HepG2 (cell line): ENCODE measurements at regions not wholly inside any gene's neighbourhood (a gene's known extent, or its start where the extent isn't known, plus 50 kb on each side); places are given as distances from the start of the nearest gene placed in this dataset.

Source experiments
- CREM ChIP-seq, 2 experiments: sonication (generic) in 1 of 2; formaldehyde crosslinking in 1 of 2; IDR thresholded peaks; 2 replicates each; pipeline versions ENCODE4 v1.4.0 to v1.6.1; 2016 to 2020; ENCODE audit warnings: antibody characterized with exemption in 1 of 2, mild to moderate bottlenecking in 1 of 2, missing genetic modification reagents in 1 of 2
- EHMT2 ChIP-seq: fragments of 200-600 bp; sonication (generic); IDR thresholded peaks from 2 replicates; pipeline ENCODE4 v1.7.0; 2017; ENCODE audit warnings: antibody characterized with exemption, low read depth, low read length, borderline replicate concordance
- ESRRA ChIP-seq: sonication (generic); formaldehyde crosslinking; IDR thresholded peaks from 2 replicates; pipeline ENCODE4 v1.5.1; 2020; ENCODE audit warnings: mild to moderate bottlenecking, low read depth, missing genetic modification reagents
- HOMEZ ChIP-seq: IDR thresholded peaks from 2 replicates; pipeline ENCODE4 v1.6.1; 2016; ENCODE audit warnings: low read depth
- ISX ChIP-seq: sonication (generic); formaldehyde crosslinking; conservative IDR thresholded peaks from 2 replicates; pipeline ENCODE4 v1.5.0; 2020; ENCODE audit warnings: missing genetic modification reagents
- KDM2A ChIP-seq: sonication (generic); formaldehyde crosslinking; IDR thresholded peaks from 2 replicates; pipeline ENCODE4 v1.4.0; 2020; ENCODE audit warnings: low read depth, missing genetic modification reagents, borderline replicate concordance
- RFX3 ChIP-seq: IDR thresholded peaks from 2 replicates; pipeline ENCODE4 v1.6.1; 2016; ENCODE audit warnings: missing biosample characterization, missing genetic modification reagents
- SAP130 ChIP-seq: IDR thresholded peaks from 2 replicates; pipeline ENCODE4 v1.6.1; 2016; ENCODE audit warnings: low read depth
- SSRP1 ChIP-seq: IDR thresholded peaks from 2 replicates; pipeline ENCODE4 v1.6.1; 2016; ENCODE audit warnings: control low read depth
- SUZ12 ChIP-seq: fragments of 150-350 bp; IDR thresholded peaks from 2 replicates; pipeline ENCODE4 v1.6.1; 2014; ENCODE audit warnings: low read depth, low read length
- TBX2 ChIP-seq: sonication (generic); formaldehyde crosslinking; IDR thresholded peaks from 2 replicates; pipeline ENCODE4 v1.5.0; 2020; ENCODE audit warnings: missing genetic modification reagents, mild to moderate bottlenecking, borderline replicate concordance
- THAP11 ChIP-seq: IDR thresholded peaks from 2 replicates; pipeline ENCODE4 v1.6.1; 2016; ENCODE audit warnings: missing biosample characterization, missing genetic modification reagents
- ZBTB42 ChIP-seq: sonication (generic); formaldehyde crosslinking; IDR thresholded peaks from 2 replicates; pipeline ENCODE4 v1.5.0; 2020; ENCODE audit warnings: mild to moderate bottlenecking, missing genetic modification reagents
- ZNF232 ChIP-seq: sonication (generic); formaldehyde crosslinking; IDR thresholded peaks from 2 replicates; pipeline ENCODE4 v1.4.0; 2020; ENCODE audit warnings: missing genetic modification reagents, borderline replicate concordance
- ZNF317 ChIP-seq: sonication (generic); formaldehyde crosslinking; IDR thresholded peaks from 2 replicates; pipeline ENCODE4 v1.5.0; 2020; ENCODE audit warnings: mild to moderate bottlenecking, missing genetic modification reagents
- ZNF567 ChIP-seq: sonication (generic); formaldehyde crosslinking; IDR thresholded peaks from 2 replicates; pipeline ENCODE4 v1.8.1; 2023; ENCODE audit warnings: mild to moderate bottlenecking, missing genetic modification reagents, borderline replicate concordance
- ZNF614 ChIP-seq: IDR thresholded peaks from 2 replicates; pipeline ENCODE4 v1.6.1; 2018; ENCODE audit warnings: missing biosample characterization, missing genetic modification reagents, inconsistent platforms, borderline replicate concordance
- TF ChIP-seq, protein P1 (sequence below): sonication (generic); formaldehyde crosslinking; IDR thresholded peaks from 2 replicates; pipeline ENCODE4 v1.8.1; 2023; ENCODE audit warnings: mild to moderate bottlenecking, moderate library complexity, missing genetic modification reagents
- TF ChIP-seq, protein P2 (sequence below): sonication (generic); formaldehyde crosslinking; conservative IDR thresholded peaks from 2 replicates; pipeline ENCODE4 v1.8.0; 2022; ENCODE audit warnings: low read depth, missing genetic modification reagents
- TF ChIP-seq, protein P3 (sequence below): IDR thresholded peaks from 2 replicates; pipeline ENCODE4 v1.4.0; 2020; ENCODE audit warnings: mild to moderate bottlenecking, missing genetic modification reagents
- TF ChIP-seq, protein P4 (sequence below): sonication (generic); formaldehyde crosslinking; IDR thresholded peaks from 2 replicates; pipeline ENCODE4 v1.4.0; 2020; ENCODE audit warnings: missing genetic modification reagents; ENCODE audit errors: not compliant biosample characterization

DNA sequence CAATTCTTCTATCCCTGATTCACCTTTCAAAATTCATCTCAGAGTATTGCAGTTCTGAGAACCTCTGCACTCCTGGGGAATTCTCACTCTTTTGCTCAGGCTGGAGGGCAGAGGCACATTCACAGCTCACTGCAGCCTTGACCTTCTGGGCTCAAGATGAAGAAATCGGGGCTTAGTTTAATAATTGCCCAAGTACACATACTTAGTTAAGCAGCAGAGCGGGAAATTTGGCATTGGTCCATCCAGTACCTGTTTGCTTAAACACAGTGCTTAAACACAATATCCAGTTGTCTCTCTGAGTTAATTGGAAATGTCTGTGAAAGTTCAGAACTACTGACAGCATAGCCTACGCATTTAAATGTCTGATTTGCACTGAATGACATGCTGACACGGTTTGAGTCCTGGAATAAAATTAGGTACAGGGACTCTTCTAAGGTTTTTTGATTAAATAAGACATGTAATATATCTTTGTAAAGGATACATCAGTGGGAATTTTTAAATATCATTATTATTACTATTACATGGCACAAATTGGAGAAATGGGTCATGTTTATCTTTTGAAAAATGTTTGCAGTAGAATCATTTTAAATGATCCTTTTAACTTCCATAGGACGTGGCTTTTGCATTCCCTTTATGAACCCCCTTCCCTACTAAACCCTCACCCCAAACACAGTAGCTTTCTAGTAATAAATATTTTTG is 337.4 kb downstream of the SRGAP2C start (continued):
- TF ChIP-seq, protein P1, sequence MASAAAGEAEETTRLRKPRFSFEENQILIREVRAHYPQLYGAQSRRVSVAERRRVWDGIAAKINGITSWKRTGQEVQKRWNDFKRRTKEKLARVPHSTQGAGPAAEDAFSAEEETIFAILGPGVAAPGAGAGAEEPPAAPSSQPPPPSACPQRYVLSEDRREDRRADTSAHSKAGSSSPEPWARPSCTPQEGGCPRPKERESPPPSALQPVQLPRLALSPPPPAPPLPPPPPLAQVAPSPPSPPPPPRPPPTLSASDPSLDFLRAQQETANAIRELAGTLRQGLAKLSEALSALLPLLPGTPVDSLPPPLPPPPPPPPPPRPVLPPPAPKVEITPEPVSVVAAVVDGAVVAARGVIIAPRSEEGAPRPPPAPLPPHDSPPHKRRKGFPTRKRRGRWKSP, result no peak
- TF ChIP-seq, protein P2, sequence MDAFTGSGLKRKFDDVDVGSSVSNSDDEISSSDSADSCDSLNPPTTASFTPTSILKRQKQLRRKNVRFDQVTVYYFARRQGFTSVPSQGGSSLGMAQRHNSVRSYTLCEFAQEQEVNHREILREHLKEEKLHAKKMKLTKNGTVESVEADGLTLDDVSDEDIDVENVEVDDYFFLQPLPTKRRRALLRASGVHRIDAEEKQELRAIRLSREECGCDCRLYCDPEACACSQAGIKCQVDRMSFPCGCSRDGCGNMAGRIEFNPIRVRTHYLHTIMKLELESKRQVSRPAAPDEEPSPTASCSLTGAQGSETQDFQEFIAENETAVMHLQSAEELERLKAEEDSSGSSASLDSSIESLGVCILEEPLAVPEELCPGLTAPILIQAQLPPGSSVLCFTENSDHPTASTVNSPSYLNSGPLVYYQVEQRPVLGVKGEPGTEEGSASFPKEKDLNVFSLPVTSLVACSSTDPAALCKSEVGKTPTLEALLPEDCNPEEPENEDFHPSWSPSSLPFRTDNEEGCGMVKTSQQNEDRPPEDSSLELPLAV (CRISPR knock-in tag), result no peak
- TF ChIP-seq, protein P3, sequence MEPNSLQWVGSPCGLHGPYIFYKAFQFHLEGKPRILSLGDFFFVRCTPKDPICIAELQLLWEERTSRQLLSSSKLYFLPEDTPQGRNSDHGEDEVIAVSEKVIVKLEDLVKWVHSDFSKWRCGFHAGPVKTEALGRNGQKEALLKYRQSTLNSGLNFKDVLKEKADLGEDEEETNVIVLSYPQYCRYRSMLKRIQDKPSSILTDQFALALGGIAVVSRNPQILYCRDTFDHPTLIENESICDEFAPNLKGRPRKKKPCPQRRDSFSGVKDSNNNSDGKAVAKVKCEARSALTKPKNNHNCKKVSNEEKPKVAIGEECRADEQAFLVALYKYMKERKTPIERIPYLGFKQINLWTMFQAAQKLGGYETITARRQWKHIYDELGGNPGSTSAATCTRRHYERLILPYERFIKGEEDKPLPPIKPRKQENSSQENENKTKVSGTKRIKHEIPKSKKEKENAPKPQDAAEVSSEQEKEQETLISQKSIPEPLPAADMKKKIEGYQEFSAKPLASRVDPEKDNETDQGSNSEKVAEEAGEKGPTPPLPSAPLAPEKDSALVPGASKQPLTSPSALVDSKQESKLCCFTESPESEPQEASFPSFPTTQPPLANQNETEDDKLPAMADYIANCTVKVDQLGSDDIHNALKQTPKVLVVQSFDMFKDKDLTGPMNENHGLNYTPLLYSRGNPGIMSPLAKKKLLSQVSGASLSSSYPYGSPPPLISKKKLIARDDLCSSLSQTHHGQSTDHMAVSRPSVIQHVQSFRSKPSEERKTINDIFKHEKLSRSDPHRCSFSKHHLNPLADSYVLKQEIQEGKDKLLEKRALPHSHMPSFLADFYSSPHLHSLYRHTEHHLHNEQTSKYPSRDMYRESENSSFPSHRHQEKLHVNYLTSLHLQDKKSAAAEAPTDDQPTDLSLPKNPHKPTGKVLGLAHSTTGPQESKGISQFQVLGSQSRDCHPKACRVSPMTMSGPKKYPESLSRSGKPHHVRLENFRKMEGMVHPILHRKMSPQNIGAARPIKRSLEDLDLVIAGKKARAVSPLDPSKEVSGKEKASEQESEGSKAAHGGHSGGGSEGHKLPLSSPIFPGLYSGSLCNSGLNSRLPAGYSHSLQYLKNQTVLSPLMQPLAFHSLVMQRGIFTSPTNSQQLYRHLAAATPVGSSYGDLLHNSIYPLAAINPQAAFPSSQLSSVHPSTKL (CRISPR knock-in tag), result peak; percentile 98
- TF ChIP-seq CREM (IDR thresholded peaks at IDR 0.05) (peak; percentile 64), CREM (CRISPR knock-in tag; IDR thresholded peaks at IDR 0.05) (no peak), ZNF232 (CRISPR knock-in tag) (0 out of 2 replicates have a peak, but pooled peaks have one; percentile 54), ZBTB42 (CRISPR knock-in tag) (no peak), THAP11 (CRISPR knock-in tag) (peak; percentile 59; the same call in 1 of the 2 replicates), SAP130 (CRISPR knock-in tag) (peak; percentile 78), TBX2 (CRISPR knock-in tag) (peak; percentile 99), EHMT2 (no peak), ISX (no peak), ZNF614 (CRISPR knock-in tag) (peak; percentile 90), ZNF317 (CRISPR knock-in tag) (peak; percentile 59; the same call in 1 of the 2 replicates), SSRP1 (CRISPR knock-in tag) (0 out of 2 replicates have a peak, but pooled peaks have one; percentile 74), ZNF567 (no peak), KDM2A (CRISPR knock-in tag) (0 out of 2 replicates have a peak, but pooled peaks have one; percentile 36), RFX3 (CRISPR knock-in tag) (0 out of 2 replicates have a peak, but pooled peaks have one; percentile 12), SUZ12 (no peak), HOMEZ (peak; percentile 90; the same call in 1 of the 2 replicates), ESRRA (CRISPR knock-in tag) (0 out of 2 replicates have a peak, but pooled peaks have one; percentile 26)
- TF ChIP-seq, protein P4, sequence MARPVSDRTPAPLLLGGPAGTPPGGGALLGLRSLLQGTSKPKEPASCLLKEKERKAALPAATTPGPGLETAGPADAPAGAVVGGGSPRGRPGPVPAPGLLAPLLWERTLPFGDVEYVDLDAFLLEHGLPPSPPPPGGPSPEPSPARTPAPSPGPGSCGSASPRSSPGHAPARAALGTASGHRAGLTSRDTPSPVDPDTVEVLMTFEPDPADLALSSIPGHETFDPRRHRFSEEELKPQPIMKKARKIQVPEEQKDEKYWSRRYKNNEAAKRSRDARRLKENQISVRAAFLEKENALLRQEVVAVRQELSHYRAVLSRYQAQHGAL, result no peak
